H9 (cell line): ENCODE measurements at regions not wholly inside any gene's neighbourhood (a gene's known extent, or its start where the extent isn't known, plus 50 kb on each side); places are given as distances from the start of the nearest gene placed in this dataset.

Source experiments
- DNase-seq: peaks from one replicate; pipeline ENCODE4 v3.0.0-alpha.2; 2017
- H2AFZ ChIP-seq: one replicate; pipeline ENCODE4 v1.6.1; 2013; ENCODE audit warnings: mild to moderate bottlenecking, low read length, control low read depth, moderate library complexity
- H2AK5ac ChIP-seq: 2 replicates; pipeline ENCODE4 v1.6.1; 2013; ENCODE audit warnings: low read length, control low read depth, mixed read lengths; ENCODE audit not compliant: insufficient read length
- H2BK120ac ChIP-seq: one replicate; pipeline ENCODE4 v1.6.1; 2013; ENCODE audit warnings: low read depth, mild to moderate bottlenecking, low read length, control low read depth, inconsistent platforms; ENCODE audit not compliant: poor library complexity, severe bottlenecking
- H2BK12ac ChIP-seq: 2 replicates; pipeline ENCODE4 v1.6.1; 2013; ENCODE audit warnings: low read length, control low read depth, mixed read lengths, low read depth; ENCODE audit not compliant: insufficient read length
- H2BK15ac ChIP-seq: 2 replicates; pipeline ENCODE4 v1.6.1; 2013; ENCODE audit warnings: low read depth, low read length, control low read depth
- H2BK20ac ChIP-seq: one replicate; pipeline ENCODE4 v1.6.1; 2013; ENCODE audit warnings: low read depth, mild to moderate bottlenecking, low read length, control low read depth, inconsistent platforms; ENCODE audit not compliant: poor library complexity, severe bottlenecking
- H2BK5ac ChIP-seq: 2 replicates; pipeline ENCODE4 v1.6.1; 2013; ENCODE audit warnings: low read length, control low read depth, mixed read lengths; ENCODE audit not compliant: insufficient read length
- H3K14ac ChIP-seq: 2 replicates; pipeline ENCODE4 v1.6.1; 2013; ENCODE audit warnings: low read length, control low read depth; ENCODE audit not compliant: insufficient read depth
- H3K18ac ChIP-seq: 2 replicates; pipeline ENCODE4 v1.6.1; 2013; ENCODE audit warnings: low read depth, mild to moderate bottlenecking, mixed read lengths, low read length, control low read depth; ENCODE audit not compliant: insufficient read length
- H3K23ac ChIP-seq: 2 replicates; pipeline ENCODE4 v1.6.1; 2013; ENCODE audit warnings: low read length, control low read depth, mixed read lengths, low read depth; ENCODE audit not compliant: insufficient read length
- H3K23me2 ChIP-seq: 2 replicates; pipeline ENCODE4 v1.6.1; 2013; ENCODE audit warnings: low read depth, mild to moderate bottlenecking, mixed read lengths, low read length, control low read depth; ENCODE audit not compliant: insufficient read length, poor library complexity, severe bottlenecking
- H3K27ac ChIP-seq: 2 replicates; pipeline ENCODE4 v1.5.1; 2013; ENCODE audit warnings: low read length, control low read depth, mixed read lengths, low read depth; ENCODE audit not compliant: insufficient read length
- H3K27me3 ChIP-seq: 2 replicates; pipeline ENCODE4 v1.6.1; 2013; ENCODE audit warnings: low read length, control low read depth, inconsistent platforms; ENCODE audit not compliant: insufficient read depth
- H3K4ac ChIP-seq: 2 replicates; pipeline ENCODE4 v1.6.1; 2013; ENCODE audit warnings: low read depth, mild to moderate bottlenecking, control low read depth, inconsistent platforms, low read length, moderate library complexity
- H3K4me1 ChIP-seq: 2 replicates; pipeline ENCODE4 v1.6.1; 2013; ENCODE audit warnings: low read length, control low read depth, inconsistent platforms; ENCODE audit not compliant: insufficient read depth
- H3K4me2 ChIP-seq: 2 replicates; pipeline ENCODE4 v1.6.1; 2013; ENCODE audit warnings: low read length, control low read depth, mixed read lengths; ENCODE audit not compliant: insufficient read length, insufficient read depth
- H3K56ac ChIP-seq: 2 replicates; pipeline ENCODE4 v1.6.1; 2013; ENCODE audit warnings: low read depth, mild to moderate bottlenecking, mixed read lengths, low read length, control low read depth; ENCODE audit not compliant: insufficient read length
- H3K79me1 ChIP-seq: 2 replicates; pipeline ENCODE4 v1.6.1; 2013; ENCODE audit warnings: low read depth, mild to moderate bottlenecking, moderate library complexity, low read length, control low read depth, inconsistent platforms; ENCODE audit not compliant: insufficient read depth, poor library complexity, severe bottlenecking
- H3K79me2 ChIP-seq: 2 replicates; pipeline ENCODE4 v1.6.1; 2013; ENCODE audit warnings: low read length, control low read depth, inconsistent platforms; ENCODE audit not compliant: insufficient read depth
- H3K9ac ChIP-seq: 2 replicates; pipeline ENCODE4 v1.6.1; 2013; ENCODE audit warnings: low read length, control low read depth, mixed read lengths; ENCODE audit not compliant: insufficient read length; ENCODE audit errors: extremely low read depth
- H3K9me3 ChIP-seq: one replicate; pipeline ENCODE4 v1.6.1; 2013; ENCODE audit warnings: low read depth, low read length, inconsistent platforms; ENCODE audit not compliant: control insufficient read depth
- H3T11ph ChIP-seq: one replicate; pipeline ENCODE4 v1.6.1; 2013; ENCODE audit warnings: mild to moderate bottlenecking, low read length, control low read depth, inconsistent platforms
- H4K20me1 ChIP-seq: one replicate; pipeline ENCODE4 v1.6.1; 2013; ENCODE audit not compliant: control insufficient read depth, insufficient read length, insufficient read depth
- H4K5ac ChIP-seq: 2 replicates; pipeline ENCODE4 v1.6.1; 2013; ENCODE audit warnings: low read depth, mild to moderate bottlenecking, mixed read lengths, low read length, control low read depth; ENCODE audit not compliant: insufficient read length
- H4K8ac ChIP-seq: replicated peaks from 2 replicates; pipeline ENCODE4 v1.6.1; 2013; ENCODE audit warnings: low read length, control low read depth, mixed read lengths, low read depth; ENCODE audit not compliant: insufficient read length
- H4K91ac ChIP-seq: 2 replicates; pipeline ENCODE4 v1.6.1; 2013; ENCODE audit warnings: low read depth, mild to moderate bottlenecking, moderate library complexity, mixed read lengths, low read length, control low read depth; ENCODE audit not compliant: insufficient read length
- H3K27ac Mint-ChIP-seq, 3 experiments: 2 replicates in 2 of 3; 3 replicates in 1 of 3; pipeline ENCODE4 v1.8.0; 2020 to 2021; ENCODE audit warnings: mixed read lengths in 3 of 3, mild to moderate bottlenecking in 1 of 3, moderate library complexity in 1 of 3
- H3K27me3 Mint-ChIP-seq: 2 replicates; pipeline ENCODE4 v1.8.0; 2021; ENCODE audit warnings: low read depth, mild to moderate bottlenecking, moderate library complexity, mixed read lengths
- H3K36me3 Mint-ChIP-seq, 3 experiments: 2 replicates in 2 of 3; 3 replicates in 1 of 3; pipeline ENCODE4 v1.8.0; 2020 to 2021; ENCODE audit warnings: low read depth in 3 of 3, mixed read lengths in 3 of 3; ENCODE audit not compliant: insufficient read depth in 1 of 3
- H3K4me1 Mint-ChIP-seq, 2 experiments: 2 replicates each; pipeline ENCODE4 v1.8.0; 2020; ENCODE audit warnings: mixed read lengths in 2 of 2
- H3K4me3 Mint-ChIP-seq, 2 experiments: 2 replicates in 1 of 2; 3 replicates in 1 of 2; pipeline ENCODE4 v1.8.0; 2020 to 2021; ENCODE audit warnings: mild to moderate bottlenecking in 2 of 2, mixed read lengths in 2 of 2, moderate library complexity in 1 of 2
- H3K9me3 Mint-ChIP-seq, 2 experiments: 2 replicates in 1 of 2; 3 replicates in 1 of 2; pipeline ENCODE4 v1.8.0; 2020; ENCODE audit warnings: mild to moderate bottlenecking in 2 of 2, mixed read lengths in 2 of 2, moderate library complexity in 1 of 2
- CTCF ChIP-seq: fragments of 200-600 bp; sonication (generic); conservative IDR thresholded peaks from 3 replicates; pipeline ENCODE4 v1.8.0; 2021; ENCODE audit warnings: antibody characterized with exemption, mild to moderate bottlenecking
- WGBS: extraction: QIAGEN DNeasy Blood & Tissue Kit; methylation state at CpG from one replicate; pipeline ENCODE4 v1.1.7; 2013; ENCODE audit warnings: missing lambda C conversion rate, low lambda C conversion rate, mixed read lengths; ENCODE audit not compliant: insufficient read length; ENCODE audit errors: extremely low coverage; 5-methylcytosine and 5-hydroxymethylcytosine counted together

- no peaks in the 10 kb centered on the region for H3K9me3 Mint-ChIP-seq
- no peak overlapping the region for H3K27ac ChIP-seq
- H2AK5ac ChIP-seq = no peak overlapping the region
- H3K9me3 ChIP-seq = no peaks in the 10 kb centered on the region
- no peaks in the 10 kb centered on the region for H3K4me1 ChIP-seq
- H3K4me3 Mint-ChIP-seq = no peak overlapping the region
- H2BK15ac ChIP-seq = no peak overlapping the region
- no peak overlapping the region for H3K4ac ChIP-seq
- no peak overlapping the region for H3K23ac ChIP-seq
- no peak overlapping the region for H2BK5ac ChIP-seq
- H2AFZ ChIP-seq = no peak overlapping the region
- no peak overlapping the region for H2BK20ac ChIP-seq
- H3K36me3 Mint-ChIP-seq = no peaks in the 10 kb centered on the region
- no peak overlapping the region for H4K91ac ChIP-seq
- H4K20me1 ChIP-seq = no peaks in the 10 kb centered on the region
- H3K18ac ChIP-seq = peak overlapping the region; percentile 17
- no CpG with 5 or more reads among the region's 6 CpGs for WGBS
- H3K4me1 Mint-ChIP-seq = peaks cover 3 to 9% of the 10 kb centered on the region in 2 experiments; a peak in 3 of 4 replicates
- H4K5ac ChIP-seq = no peak overlapping the region
- H3K27ac Mint-ChIP-seq = no peak overlapping the region
- H3K56ac ChIP-seq = no peak overlapping the region
- H3K79me2 ChIP-seq = no peaks in the 10 kb centered on the region
- no peak overlapping the region for H2BK120ac ChIP-seq
- no peak overlapping the region for H3T11ph ChIP-seq
- H3K27me3 ChIP-seq = no peaks in the 10 kb centered on the region
- H4K8ac ChIP-seq = no peak overlapping the region
- no peaks in the 10 kb centered on the region for H3K23me2 ChIP-seq
- H3K79me1 ChIP-seq = no peaks in the 10 kb centered on the region
- H3K9ac ChIP-seq = no peak overlapping the region
- no peak for TF ChIP-seq CTCF
- H2BK12ac ChIP-seq = no peak overlapping the region
- H3K4me2 ChIP-seq = no peak overlapping the region
- DNase-seq = peak; percentile 36
- no peaks in the 10 kb centered on the region for H3K27me3 Mint-ChIP-seq
- no peak overlapping the region for H3K14ac ChIP-seq
Measured at GRCh38 chr3:188979669-188980310, 192.0 kb upstream of the TPRG1 start.
